WTC11 (cell line): ENCODE measurements at regions not wholly inside any gene's neighbourhood (a gene's known extent, or its start where the extent isn't known, plus 50 kb on each side); places are given as distances from the start of the nearest gene placed in this dataset.
"Not testable (repeated sequence)": the region's sequence is repeated elsewhere in the genome, so short reads cannot be mapped to it uniquely, and the experiment has no call there.

ENCODE experiments used
- CBFB ChIP-seq: sonication (generic); formaldehyde crosslinking; IDR thresholded peaks from 2 replicates; pipeline ENCODE4 v1.8.1; 2022; ENCODE audit warnings: mild to moderate bottlenecking, low read depth, missing genetic modification reagents
- CREB1 ChIP-seq: sonication (generic); formaldehyde crosslinking; IDR thresholded peaks from 2 replicates; pipeline ENCODE4 v1.8.0; 2023; ENCODE audit warnings: mild to moderate bottlenecking, missing genetic modification reagents
- CREM ChIP-seq: sonication (generic); formaldehyde crosslinking; IDR thresholded peaks from 2 replicates; pipeline ENCODE4 v1.8.1; 2022; ENCODE audit warnings: mild to moderate bottlenecking, missing genetic modification reagents, moderate library complexity
- ESRRA ChIP-seq: sonication (generic); formaldehyde crosslinking; IDR thresholded peaks from 2 replicates; pipeline ENCODE4 v1.8.1; 2022; ENCODE audit warnings: mild to moderate bottlenecking, missing genetic modification reagents, borderline replicate concordance
- MXD4 ChIP-seq: fragments of 250-450 bp; sonication (Bioruptor Pico); IDR thresholded peaks from 2 replicates; pipeline ENCODE4 v1.8.0; 2021; ENCODE audit warnings: mild to moderate bottlenecking, moderate library complexity, borderline replicate concordance
- SMAD4 ChIP-seq: sonication (generic); formaldehyde crosslinking; IDR thresholded peaks from 2 replicates; pipeline ENCODE4 v1.8.0; 2022; ENCODE audit warnings: mild to moderate bottlenecking, missing genetic modification reagents
- USF1 ChIP-seq: sonication (generic); formaldehyde crosslinking; IDR thresholded peaks from 2 replicates; pipeline ENCODE4 v1.8.0; 2022; ENCODE audit warnings: mild to moderate bottlenecking, missing genetic modification reagents
- ZNF121 ChIP-seq: sonication (generic); formaldehyde crosslinking; IDR thresholded peaks from 2 replicates; pipeline ENCODE4 v1.8.0; 2023; ENCODE audit warnings: missing genetic modification reagents
- ZNF317 ChIP-seq: sonication (generic); formaldehyde crosslinking; IDR thresholded peaks from 2 replicates; pipeline ENCODE4 v1.8.1; 2023; ENCODE audit warnings: low read depth, mild to moderate bottlenecking, moderate library complexity, missing genetic modification reagents, borderline replicate concordance
- ZNF532 ChIP-seq: fragments of 250-450 bp; sonication (Bioruptor Pico); IDR thresholded peaks from 2 replicates; pipeline ENCODE4 v1.9.0; 2021; ENCODE audit warnings: mild to moderate bottlenecking, borderline replicate concordance
- TF ChIP-seq, protein P1 (sequence below): fragments of 200-600 bp; IDR thresholded peaks from 2 replicates; pipeline ENCODE4 v1.8.0; 2022; ENCODE audit warnings: antibody characterized with exemption
- TF ChIP-seq, protein P2 (sequence below): sonication (generic); formaldehyde crosslinking; IDR thresholded peaks from 2 replicates; pipeline ENCODE4 v1.8.0; 2022; ENCODE audit warnings: missing genetic modification reagents
- TF ChIP-seq, protein P3 (sequence below): sonication (generic); formaldehyde crosslinking; IDR thresholded peaks from 2 replicates; pipeline ENCODE4 v1.8.1; 2023; ENCODE audit warnings: mild to moderate bottlenecking, moderate library complexity, missing genetic modification reagents

DNA sequence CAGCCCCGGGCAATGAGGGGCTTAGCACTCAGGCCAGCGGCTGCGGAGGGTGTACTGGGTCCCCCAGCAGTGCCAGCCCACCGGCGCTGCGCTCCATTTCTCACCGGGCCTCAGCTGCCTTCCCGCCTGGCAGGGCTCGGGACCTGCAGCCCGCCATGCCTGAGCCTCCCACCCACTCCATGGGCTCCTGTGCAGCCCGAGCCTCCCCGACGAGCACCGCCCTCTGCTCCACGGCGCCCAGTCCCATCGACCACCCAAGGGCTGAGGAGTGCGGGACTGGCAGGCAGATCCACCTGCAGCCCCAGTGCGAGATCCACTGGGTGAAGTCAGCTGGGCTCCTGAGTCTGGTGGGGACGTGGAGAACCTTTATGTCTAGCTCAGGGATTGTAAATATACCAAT lies 63.9 kb upstream of the TEX13C start:
- TF ChIP-seq, protein P1, sequence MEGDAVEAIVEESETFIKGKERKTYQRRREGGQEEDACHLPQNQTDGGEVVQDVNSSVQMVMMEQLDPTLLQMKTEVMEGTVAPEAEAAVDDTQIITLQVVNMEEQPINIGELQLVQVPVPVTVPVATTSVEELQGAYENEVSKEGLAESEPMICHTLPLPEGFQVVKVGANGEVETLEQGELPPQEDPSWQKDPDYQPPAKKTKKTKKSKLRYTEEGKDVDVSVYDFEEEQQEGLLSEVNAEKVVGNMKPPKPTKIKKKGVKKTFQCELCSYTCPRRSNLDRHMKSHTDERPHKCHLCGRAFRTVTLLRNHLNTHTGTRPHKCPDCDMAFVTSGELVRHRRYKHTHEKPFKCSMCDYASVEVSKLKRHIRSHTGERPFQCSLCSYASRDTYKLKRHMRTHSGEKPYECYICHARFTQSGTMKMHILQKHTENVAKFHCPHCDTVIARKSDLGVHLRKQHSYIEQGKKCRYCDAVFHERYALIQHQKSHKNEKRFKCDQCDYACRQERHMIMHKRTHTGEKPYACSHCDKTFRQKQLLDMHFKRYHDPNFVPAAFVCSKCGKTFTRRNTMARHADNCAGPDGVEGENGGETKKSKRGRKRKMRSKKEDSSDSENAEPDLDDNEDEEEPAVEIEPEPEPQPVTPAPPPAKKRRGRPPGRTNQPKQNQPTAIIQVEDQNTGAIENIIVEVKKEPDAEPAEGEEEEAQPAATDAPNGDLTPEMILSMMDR, result not testable (repeated sequence)
- TF ChIP-seq, protein P2, sequence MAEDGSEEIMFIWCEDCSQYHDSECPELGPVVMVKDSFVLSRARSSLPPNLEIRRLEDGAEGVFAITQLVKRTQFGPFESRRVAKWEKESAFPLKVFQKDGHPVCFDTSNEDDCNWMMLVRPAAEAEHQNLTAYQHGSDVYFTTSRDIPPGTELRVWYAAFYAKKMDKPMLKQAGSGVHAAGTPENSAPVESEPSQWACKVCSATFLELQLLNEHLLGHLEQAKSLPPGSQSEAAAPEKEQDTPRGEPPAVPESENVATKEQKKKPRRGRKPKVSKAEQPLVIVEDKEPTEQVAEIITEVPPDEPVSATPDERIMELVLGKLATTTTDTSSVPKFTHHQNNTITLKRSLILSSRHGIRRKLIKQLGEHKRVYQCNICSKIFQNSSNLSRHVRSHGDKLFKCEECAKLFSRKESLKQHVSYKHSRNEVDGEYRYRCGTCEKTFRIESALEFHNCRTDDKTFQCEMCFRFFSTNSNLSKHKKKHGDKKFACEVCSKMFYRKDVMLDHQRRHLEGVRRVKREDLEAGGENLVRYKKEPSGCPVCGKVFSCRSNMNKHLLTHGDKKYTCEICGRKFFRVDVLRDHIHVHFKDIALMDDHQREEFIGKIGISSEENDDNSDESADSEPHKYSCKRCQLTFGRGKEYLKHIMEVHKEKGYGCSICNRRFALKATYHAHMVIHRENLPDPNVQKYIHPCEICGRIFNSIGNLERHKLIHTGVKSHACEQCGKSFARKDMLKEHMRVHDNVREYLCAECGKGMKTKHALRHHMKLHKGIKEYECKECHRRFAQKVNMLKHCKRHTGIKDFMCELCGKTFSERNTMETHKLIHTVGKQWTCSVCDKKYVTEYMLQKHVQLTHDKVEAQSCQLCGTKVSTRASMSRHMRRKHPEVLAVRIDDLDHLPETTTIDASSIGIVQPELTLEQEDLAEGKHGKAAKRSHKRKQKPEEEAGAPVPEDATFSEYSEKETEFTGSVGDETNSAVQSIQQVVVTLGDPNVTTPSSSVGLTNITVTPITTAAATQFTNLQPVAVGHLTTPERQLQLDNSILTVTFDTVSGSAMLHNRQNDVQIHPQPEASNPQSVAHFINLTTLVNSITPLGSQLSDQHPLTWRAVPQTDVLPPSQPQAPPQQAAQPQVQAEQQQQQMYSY (CRISPR knock-in tag), result not testable (repeated sequence)
- not testable (repeated sequence) for TF ChIP-seq ESRRA; MXD4 (CRISPR knock-in tag); USF1; CREB1; CBFB (CRISPR knock-in tag); ZNF532 (CRISPR knock-in tag); ZNF121 (CRISPR knock-in tag); ZNF317 (CRISPR knock-in tag); SMAD4; CREM (CRISPR knock-in tag)
- TF ChIP-seq, protein P3, sequence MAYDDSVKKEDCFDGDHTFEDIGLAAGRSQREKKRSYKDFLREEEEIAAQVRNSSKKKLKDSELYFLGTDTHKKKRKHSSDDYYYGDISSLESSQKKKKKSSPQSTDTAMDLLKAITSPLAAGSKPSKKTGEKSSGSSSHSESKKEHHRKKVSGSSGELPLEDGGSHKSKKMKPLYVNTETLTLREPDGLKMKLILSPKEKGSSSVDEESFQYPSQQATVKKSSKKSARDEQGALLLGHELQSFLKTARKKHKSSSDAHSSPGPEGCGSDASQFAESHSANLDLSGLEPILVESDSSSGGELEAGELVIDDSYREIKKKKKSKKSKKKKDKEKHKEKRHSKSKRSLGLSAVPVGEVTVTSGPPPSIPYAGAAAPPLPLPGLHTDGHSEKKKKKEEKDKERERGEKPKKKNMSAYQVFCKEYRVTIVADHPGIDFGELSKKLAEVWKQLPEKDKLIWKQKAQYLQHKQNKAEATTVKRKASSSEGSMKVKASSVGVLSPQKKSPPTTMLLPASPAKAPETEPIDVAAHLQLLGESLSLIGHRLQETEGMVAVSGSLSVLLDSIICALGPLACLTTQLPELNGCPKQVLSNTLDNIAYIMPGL (CRISPR knock-in tag), result not testable (repeated sequence)
